Activated CD8-positive, alpha-beta memory T cell treated with anti-CD3 and anti-CD28 coated beads for 48 hours (primary cell): ENCODE measurements at regions not wholly inside any gene's neighbourhood (a gene's known extent, or its start where the extent isn't known, plus 50 kb on each side); places are given as distances from the start of the nearest gene placed in this dataset.
"Not testable (repeated sequence)": the region's sequence is repeated elsewhere in the genome, so short reads cannot be mapped to it uniquely, and the experiment has no call there.

Experiments used
- DNase-seq, 3 experiments: peaks; one replicate each; pipeline ENCODE4 v3.0.0-alpha.2; 2020; ENCODE audit warnings: low read depth in 2 of 3, low spot score in 2 of 3

DNA sequence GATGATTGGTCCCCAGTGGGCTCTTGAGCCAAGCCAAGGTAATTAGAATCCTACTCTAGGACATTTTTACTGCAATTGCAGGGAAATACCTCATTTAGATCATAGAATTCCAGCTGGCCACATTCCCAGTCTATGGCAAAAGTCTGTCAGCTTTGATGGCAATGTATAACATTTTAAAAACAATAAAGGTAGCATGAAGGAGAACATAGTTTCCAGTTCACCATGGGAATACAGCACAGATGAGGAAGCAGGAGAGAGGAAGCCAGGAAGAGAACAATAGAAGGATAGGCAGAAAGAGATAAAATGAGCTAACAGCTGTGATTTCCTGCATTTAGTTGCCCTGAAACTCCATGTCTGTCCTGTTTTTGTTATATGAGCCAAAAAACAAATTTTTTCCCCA, 897.3 kb upstream of the DDX18 start:
- no peak for DNase-seq

DNA sequence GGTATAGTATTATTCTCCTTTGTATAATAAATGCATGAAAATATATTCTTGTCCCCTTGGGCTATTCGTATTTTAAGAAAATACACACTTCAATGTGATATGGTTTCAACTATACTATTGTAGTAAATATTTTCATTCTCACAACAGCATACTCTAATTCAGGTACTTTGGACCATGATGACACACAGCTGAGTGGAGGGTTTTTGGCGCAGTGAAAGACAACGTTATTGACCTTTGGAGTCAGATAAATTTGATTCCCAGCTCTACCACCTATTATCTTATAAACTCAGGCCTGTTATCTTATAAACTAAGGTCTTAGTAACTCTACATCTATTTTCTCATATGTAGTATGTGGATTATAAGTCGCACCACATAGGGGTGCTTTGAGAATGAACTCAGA, 895.9 kb upstream of the DDX18 start:
- no peak for DNase-seq

DNA sequence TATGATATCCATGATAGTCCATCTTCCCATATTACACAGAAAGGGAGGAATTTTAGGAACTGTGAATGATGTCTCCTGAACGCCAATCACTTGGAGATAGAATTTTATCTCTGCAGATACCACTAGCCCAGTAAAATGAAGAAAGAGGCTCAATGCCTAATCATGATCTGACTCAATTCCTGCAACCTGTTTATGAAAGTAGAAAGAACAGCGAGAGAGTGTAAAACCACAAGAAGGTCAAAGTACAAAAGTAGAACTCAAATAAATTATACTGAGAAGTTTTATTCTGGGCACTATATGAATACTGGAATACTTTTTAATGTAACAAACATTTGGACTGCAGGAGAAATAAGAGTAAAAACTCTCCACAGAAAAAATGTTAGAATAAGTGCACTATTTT, 892.1 kb upstream of the DDX18 start:
- DNase-seq = no peak

DNA sequence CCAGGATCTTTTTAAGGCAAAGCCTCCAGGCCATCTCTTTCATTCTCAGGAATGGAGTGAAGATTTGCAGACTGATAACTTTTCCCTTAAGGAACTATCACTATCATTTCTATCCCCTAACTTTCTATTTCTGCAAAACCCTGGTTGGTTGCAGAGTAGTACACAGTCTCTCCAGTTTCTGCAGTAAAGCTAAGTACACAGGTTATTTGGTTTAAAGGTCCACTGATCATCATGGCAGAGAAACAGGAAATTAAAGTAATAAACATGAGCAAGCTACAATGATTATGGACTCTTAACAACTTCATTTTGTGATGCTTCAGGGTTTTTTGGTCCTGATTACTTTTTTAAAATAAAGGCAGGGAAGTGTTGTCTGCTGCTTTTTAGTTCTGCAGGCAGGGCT, 890.0 kb upstream of the DDX18 start:
- DNase-seq = no peak

DNA sequence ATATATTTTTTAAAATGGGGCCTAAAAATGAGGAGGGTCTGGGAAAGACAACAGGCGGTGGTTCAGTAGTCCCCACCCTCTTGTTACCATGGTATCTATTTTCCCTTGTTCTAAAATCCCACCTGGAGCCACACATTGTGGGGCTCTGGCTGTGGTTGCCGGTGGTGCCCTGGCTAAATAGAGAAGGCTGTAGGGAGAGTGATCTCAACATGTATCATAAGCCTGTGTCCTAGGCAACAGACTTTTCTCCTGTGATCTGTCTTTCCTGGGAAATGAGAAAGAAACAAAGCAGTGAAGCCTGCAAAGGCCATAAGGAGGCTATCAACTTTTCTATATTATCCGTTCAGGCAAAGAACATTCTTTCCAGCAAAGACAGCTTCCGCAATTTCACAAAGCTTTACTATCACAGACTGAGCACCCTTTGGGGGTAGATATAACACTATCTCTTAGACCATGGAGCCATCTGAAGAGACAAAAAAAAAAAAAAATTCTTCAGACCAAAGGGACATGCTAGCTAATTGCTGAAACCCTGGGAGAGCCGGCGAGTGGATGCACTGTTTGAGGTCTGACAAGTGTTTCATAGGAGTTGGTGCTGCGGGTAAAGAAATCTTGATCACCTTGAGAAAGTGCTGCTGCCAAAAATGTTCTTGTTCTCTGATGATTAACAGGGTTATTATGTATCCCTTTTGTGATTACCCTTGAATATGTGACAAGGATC, 879.2 kb upstream of the DDX18 start:
- DNase-seq = no peak

DNA sequence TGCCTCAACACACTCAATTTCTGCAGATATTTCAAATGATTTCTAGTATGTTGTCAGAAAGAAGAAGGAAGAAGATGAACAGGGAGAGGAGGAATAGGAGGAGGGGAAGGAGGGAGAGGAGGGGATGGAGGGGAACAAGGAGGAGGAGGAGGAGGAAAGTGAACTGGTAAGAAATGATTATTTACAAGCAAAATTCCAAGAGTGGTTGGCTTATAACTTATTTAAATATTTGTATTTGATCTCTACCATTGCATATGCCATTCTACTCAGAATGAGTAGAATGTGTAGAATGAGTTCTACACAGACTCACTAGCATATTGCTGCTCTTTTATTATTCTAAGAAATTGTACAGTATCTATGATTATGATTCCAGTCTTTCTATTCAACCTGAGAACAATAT, 866.2 kb upstream of the DDX18 start:
- no peak for DNase-seq

DNA sequence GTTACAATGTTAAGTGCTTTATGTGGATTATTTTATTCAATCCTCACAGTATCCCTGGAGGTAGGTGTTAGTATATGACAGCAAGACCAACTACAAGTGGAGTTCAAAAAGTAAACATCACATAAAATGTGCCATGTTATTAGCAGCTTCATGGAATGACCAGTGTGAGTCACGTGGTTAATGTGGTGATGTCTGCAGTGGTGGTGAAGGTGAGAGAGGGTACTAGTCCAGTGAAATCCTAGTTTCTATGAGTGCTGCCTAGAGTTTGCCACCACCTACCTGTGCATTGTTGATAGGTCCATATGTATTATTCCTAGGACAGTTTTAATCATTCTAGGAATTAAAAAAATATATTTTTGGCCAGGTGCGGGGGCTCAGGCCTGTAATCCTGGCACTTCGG, 865.2 kb upstream of the DDX18 start:
- no peak for DNase-seq

DNA sequence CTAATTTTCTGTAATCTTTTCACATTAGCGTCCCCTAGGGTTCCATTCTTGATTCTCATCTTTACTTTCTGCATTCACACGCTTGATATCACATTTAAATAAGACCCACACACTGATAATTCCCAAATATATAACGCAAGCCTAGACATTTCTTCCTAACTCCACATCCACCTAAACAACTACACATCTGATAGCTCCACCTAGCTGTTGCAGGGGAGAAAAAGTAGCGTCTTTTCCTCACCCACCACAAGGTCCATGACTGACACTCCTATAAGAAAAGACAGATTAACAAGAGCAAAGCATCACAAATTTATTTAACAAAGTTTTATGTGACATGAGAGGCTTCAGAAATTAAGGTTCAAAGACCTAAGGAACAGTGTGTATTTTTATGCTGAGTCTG, 862.2 kb upstream of the DDX18 start:
- DNase-seq = no peak

DNA sequence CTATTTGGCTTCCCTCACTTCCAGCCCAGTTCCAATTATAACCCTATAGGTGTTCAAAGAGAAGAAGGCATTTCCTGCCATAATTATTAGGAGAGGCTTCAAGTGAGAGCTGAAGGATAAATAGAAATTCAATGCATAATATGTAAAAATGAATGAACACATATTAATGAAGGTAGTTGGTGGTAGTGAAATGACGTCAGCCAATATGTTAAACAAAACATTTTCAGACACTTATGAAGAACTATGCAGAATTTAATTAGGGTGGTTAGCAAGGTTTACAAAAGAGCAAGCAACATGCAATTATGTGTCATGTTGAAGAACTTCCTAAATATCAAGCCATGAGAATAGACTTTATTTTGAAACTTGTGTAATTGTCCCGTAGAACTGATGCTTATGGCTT, 858.8 kb upstream of the DDX18 start:
- no peak for DNase-seq

DNA sequence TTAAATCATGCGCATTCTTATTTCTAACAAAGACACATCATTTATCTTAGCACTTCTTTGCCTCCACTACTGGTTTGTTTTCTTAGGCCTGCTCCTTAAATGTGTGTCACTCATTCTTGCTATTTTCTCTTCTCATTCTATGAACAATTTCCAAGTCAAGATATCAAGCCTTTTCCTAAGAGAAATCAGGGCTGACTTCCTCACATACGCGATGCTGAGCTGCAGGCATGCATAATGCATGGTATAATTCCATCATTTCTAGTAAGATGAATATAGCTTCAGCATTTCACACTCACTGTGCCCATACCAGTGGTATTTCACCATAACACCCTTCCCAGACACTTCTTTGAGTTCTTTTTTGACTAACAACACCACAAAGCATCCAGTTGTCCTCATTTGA, 838.9 kb upstream of the DDX18 start:
- no peak for DNase-seq

DNA sequence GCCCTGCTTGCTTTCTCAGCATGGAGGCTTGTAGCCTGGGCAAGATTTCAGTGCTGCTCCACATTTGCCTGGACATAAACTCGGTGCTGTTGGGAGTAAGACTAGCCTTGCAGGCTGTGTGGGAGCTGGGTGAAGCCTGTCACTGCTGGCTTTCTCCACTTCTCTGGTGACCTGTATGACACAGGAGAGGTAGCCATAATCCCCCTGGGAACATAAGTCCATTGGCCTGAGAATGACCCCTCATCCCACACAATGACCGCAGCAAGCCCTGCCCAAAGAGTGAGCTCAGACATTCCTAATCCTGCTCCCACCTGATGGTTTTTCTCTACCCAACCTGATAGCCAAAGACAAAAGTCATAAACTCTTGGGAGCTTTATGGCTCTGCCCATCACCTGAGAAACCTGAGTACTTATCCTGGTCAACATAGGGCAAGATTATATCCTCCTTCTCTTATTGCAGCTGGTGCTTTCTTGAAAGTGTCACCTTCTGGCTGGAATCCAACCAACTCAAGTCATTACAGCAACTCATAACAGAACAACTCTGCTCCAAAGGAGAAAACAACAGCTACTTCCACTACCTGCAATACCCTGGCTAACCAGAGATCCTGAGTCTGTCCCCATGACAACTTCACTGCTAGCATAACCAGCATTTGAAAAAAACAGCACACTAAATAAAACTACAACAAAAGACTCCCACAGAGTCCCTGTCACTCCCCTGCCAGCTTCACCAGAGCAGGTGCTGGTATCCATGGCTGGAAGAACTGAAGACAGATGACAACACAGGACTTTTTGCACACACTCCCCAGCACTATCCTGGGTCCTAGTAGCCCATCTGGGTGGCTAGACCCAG, 834.4 kb upstream of the DDX18 start:
- no peak for DNase-seq

DNA sequence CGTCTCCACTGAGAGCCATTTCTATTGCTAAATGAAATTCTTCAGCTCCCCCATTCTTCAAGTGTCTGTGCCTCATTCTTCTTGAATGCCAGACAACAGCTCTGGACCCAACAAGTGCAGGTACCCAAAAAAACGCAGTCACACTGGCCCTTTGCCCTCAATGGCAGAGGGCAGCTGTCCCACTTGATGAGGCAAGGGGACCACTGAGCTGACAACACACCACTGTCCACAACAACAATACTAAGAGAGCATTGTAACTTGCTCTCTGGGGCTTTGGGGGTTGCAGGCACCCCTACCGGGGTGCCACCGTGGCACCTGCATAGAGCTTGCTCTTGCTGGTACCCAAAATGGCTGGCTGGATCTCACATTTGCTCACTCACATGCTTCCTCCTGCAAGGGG, 827.0 kb upstream of the DDX18 start:
- DNase-seq = no peak

DNA sequence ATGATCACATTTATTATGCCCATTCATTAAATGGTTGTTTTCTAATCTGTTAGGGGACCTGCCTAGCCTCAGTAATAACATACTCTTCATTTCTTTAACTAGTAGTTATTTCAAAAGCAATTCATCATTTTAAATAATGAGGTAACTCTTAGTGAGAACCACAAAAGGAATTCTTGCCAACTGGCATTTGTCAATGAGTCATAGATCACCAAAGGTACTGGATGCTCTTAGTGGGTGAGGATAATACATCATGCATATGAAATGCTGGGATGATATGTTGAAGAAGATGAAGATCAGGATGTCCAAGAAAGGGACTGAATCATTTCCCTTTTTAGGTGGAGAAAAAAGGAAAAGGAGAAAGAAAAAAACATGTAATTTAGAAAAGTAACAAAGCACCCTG, 826.2 kb upstream of the DDX18 start:
- no peak for DNase-seq

DNA sequence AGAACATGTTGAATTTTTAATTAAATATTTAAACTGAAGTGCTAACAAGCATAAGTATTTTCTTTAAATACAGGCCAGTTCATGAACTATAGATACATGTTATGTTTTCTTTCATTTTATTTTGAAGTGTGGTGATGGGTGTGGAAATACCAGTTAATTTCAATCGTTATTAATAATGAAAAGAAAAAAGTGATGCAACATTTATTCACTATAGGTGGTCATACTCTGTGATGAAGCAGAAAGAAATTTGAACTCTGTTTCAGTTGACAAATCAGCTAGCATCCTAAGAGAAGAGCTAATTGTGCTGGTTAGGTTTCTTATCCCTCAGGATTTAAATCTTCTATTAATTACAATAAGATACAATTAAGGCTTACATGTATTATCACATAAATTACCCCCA, 795.1 kb upstream of the DDX18 start:
- no peak for DNase-seq

DNA sequence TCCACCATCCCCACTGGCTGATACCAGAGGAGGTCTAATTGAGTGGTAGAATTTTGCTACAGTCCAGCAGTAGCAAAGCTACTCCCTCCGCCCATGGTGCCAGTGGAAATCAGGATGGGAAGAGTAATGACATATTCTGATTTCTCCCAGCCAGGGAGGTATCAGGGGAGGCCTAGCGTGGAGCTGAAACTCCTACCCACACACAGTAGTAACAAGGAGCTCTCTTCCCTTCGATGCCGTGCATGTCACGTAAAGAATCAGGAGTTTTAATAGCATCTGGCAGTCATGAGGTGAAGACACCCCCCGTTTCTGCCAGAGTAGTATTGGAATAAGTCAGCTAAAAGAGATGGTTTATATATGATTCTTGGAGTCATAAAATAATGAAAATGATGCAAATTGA, 786.8 kb upstream of the DDX18 start:
- DNase-seq = no peak

DNA sequence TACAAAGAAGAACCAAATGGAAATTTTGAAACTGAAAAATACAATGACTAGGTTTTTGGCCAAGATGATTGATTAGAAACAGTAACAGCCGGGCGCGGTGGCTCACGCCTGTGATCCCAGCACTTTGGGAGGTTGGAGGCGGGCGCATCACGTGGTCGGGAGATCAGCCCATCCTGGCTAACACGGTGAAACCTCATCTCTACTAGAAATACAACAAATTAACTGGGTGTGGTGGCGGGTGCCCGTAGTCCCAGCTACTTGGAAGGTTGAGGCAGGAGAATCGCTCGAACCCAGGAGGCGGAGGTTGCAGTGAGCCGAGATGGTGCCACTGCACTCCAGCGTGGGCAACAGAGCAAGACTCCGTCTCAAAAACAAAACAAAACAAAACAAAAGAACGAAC, 785.8 kb upstream of the DDX18 start:
- DNase-seq = not testable (repeated sequence)

DNA sequence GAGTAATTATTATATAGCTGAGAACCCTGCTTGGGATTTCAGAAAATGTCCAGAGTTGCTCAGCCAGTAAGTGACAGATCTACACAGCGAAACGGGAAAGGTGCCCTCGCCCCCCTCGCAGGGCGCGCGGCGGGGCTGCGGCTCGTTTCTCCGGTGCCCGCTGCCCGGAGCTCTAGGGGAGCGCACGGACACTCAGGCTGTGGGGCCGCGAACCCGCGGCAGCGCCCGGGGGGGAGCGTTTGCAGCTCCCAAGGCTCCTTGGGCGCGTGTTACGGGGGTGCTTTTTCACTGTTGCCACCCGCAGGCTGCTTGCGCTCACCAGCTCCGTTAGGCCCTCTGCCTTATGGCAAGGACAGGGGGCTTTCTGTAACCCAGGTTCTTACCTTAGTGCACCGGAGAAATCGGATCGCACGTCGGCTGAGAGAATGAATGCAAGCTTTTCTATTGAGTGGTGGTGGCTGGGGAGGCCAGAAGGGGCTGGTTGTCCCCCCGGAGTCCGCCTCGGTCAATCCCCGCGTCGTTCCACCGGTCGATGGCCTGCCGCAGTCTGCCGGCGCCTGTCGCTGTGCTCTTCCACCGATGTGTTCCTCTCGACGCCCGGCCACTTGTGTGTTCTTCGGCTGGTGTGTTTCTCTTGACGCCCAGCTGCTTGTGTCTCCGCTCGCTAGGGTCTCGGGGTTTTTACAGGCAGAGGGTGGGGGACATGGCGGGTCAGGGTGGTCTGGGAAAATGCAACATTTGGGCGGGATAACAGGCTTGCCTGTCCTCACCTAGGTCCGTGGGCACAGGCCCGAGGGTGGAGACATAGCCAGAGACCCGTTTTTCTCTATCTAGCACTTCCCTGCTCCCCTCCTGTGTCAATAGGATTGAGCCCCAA, 758.8 kb upstream of the DDX18 start:
- no peak for DNase-seq

DNA sequence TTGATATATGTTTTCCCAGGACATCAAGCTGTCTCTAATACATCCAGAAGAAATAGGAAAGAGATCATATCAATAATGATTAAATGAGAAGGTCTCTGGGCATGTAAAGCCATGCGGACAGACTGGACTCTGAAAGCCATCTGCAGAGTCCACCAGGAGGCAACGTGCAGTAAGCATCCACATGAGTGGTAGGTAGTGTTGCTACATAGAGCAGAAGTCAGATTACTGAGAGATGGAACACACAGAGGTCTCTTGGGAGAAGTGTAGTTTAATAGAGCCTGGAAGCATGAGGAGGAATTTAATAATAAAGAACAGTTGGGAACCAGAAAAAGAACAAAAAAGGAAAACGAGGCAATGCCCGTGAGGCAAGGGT, 758.1 kb upstream of the DDX18 start:
- no peak for DNase-seq

DNA sequence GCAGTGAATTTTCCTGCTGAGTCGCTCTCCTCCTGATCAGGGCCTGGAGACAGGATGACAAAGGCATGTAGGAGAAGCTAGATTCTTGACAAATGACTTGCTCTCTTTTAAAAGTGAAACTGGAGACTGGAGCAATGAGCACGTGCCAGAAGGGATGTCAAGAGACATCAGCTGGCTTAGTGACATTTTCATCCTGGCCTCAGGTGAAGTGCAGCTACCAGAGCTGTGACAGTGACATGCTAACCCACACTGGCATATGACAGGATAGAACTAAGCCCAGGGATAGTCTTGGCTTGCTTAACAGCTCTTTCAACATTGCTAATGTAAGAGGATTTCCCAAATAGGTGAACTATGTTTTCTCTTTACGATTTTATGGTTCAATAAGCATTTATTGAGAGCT, 757.5 kb upstream of the DDX18 start:
- DNase-seq = no peak

DNA sequence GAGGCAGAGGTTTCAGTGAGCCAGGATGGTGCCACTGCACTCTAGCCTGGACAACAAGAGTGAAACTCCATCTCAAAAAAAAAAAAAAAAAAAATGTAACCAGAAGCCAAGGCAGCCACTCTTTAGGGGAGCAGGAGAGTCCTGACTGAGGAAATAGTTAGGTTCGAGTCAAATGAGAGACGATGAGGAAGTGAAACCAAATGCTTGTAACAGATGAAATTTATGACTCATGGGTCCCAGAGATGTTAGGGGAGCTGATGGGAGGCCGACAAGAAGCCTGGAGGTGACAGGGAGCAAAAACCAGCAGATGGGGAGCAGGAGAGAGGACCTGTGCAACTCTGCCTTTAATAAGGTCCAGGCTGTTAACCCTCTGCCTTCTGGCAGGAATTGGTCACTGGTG, 756.1 kb upstream of the DDX18 start:
- no peak for DNase-seq

DNA sequence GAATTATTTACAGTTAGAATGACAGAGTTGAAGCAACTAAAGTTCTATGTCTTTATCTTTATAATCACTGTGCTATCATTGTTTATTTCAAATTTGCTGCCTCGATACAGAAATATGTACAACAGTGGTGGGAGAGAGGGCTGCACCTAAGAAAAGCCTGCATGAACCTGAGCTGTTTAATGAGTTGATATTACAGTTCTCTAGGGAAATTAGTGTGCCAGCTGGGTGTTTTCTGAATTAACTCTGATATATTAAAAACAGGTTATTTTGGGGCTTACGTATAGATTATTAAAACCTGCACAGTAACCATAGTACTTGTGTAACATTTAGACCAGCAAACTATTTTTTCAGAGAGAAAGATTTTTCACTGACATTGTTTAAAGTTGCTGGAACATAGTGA, 750.5 kb upstream of the DDX18 start:
- DNase-seq = no peak

DNA sequence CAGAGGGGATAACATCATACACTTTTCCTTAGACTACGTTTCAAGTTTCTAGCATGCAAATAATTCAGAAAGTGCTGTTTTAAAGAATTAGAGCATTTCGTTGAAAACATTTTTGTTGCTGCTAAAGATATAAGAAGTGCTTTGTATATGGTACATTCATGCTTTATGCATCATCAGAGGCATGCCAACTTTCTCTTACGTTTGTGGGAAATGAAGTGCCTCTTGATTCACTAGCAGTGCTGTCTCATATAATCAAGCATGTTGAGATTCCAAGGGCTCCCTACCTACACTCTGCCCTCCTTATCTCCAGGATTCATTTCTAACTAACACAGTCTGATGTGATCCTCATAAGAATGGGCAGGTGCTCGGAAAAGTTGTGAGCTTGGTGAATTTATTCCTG, 748.6 kb upstream of the DDX18 start:
- no peak for DNase-seq
